ENCODE measurements at regions not wholly inside any gene's neighbourhood (a gene's known extent, or its start where the extent isn't known, plus 50 kb on each side); places are given as distances from the start of the nearest gene placed in this dataset.

- TF ChIP-seq ZBTB4 (CRISPR knock-in tag; IDR thresholded peaks at IDR 0.05): no peak
- TF ChIP-seq POLR2AphosphoS5 (IDR thresholded peaks at IDR 0.05; ENCODE audit: low read length): no peak
- TF ChIP-seq NR2C2 (IDR thresholded peaks at IDR 0.05; ENCODE audit: borderline replicate concordance, control insufficient read depth, insufficient read length, low read depth): no peak
- TF ChIP-seq TAF1 (IDR thresholded peaks at IDR 0.05; ENCODE audit: borderline replicate concordance, low read depth, low read length): no peak
These were observed 2412.4 kb downstream of the PCDH9 start for GRCh38 chr13:64817691-64818090.
